BE2C (cell line): ENCODE measurements at regions not wholly inside any gene's neighbourhood (a gene's known extent, or its start where the extent isn't known, plus 50 kb on each side); places are given as distances from the start of the nearest gene placed in this dataset.

ENCODE experiments used
- DNase-seq: peaks from one replicate; pipeline ENCODE4 v3.0.0-alpha.2; 2020
- H3K27me3 ChIP-seq: fragments of 250-450 bp; sonication (Bioruptor Pico); 2 replicates; pipeline ENCODE4 v1.5.1; 2020; ENCODE audit warnings: mild to moderate bottlenecking
- H3K36me3 ChIP-seq: fragments of 250-450 bp; sonication (Bioruptor Pico); 2 replicates; pipeline ENCODE4 v1.5.1; 2020; ENCODE audit warnings: mild to moderate bottlenecking
- H3K4me1 ChIP-seq: fragments of 250-450 bp; sonication (Bioruptor Pico); 2 replicates; pipeline ENCODE4 v1.5.1; 2020
- H3K4me3 ChIP-seq: 2 replicates; pipeline ENCODE4 v1.5.1; 2011; ENCODE audit warnings: low read depth, low read length
- H3K9me3 ChIP-seq: fragments of 250-450 bp; sonication (Bioruptor Pico); 2 replicates; pipeline ENCODE4 v1.5.1; 2020
- TF ChIP-seq, protein P1 (sequence below): IDR thresholded peaks from 2 replicates; pipeline ENCODE4 v1.5.1; 2012; ENCODE audit warnings: mild to moderate bottlenecking, low read depth, low read length

DNA sequence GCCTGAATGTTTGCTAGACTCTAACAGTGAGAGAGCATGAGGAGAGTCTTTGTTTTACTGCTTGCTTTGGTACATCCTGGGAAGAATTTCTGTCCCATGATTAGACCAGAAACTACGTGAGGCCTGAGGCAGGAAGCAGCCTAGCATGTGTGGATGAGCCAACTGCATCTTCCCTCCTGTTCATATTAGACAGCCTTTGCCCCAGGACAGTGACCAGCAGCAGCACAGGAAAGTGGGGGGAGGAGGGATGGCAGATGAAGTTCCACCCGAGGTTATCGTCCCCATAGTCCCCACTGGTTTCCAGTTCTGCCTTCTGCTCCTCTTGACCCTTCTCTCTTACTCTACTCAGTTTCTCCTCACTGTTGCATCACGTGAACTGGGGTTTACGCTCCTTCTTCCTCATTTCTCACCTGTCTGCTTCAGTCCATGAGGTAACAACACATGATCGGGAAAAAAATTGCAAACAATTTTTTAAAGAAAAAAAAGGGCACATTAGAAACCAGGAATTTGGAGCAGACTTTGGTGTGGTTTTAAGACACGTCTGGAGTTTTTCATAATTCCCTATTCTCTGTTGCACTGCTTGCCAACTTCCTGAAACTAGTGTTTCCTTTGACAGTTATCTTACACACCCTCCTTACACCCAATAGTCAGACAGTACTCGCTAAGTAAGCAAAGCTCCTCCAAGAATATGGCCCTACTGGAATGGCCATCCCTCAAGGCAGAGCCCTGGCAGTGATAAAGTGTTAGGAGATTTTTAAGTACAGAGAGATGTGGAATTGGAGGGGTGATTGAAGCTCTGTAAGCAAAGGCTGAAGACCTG, 84.1 kb downstream of the SNX18 start:
- no peaks in the 10 kb centered on the region for H3K27me3 ChIP-seq
- H3K36me3 ChIP-seq = no peaks in the 10 kb centered on the region
- no peaks in the 10 kb centered on the region for H3K9me3 ChIP-seq
- no peaks in the 10 kb centered on the region for H3K4me1 ChIP-seq
- DNase-seq = no peak
- no peak overlapping the region for H3K4me3 ChIP-seq
- TF ChIP-seq, protein P1, sequence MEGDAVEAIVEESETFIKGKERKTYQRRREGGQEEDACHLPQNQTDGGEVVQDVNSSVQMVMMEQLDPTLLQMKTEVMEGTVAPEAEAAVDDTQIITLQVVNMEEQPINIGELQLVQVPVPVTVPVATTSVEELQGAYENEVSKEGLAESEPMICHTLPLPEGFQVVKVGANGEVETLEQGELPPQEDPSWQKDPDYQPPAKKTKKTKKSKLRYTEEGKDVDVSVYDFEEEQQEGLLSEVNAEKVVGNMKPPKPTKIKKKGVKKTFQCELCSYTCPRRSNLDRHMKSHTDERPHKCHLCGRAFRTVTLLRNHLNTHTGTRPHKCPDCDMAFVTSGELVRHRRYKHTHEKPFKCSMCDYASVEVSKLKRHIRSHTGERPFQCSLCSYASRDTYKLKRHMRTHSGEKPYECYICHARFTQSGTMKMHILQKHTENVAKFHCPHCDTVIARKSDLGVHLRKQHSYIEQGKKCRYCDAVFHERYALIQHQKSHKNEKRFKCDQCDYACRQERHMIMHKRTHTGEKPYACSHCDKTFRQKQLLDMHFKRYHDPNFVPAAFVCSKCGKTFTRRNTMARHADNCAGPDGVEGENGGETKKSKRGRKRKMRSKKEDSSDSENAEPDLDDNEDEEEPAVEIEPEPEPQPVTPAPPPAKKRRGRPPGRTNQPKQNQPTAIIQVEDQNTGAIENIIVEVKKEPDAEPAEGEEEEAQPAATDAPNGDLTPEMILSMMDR = no peak
